Liver (tissue), 8 donors: ENCODE measurements at regions not wholly inside any gene's neighbourhood (a gene's known extent, or its start where the extent isn't known, plus 50 kb on each side); places are given as distances from the start of the nearest gene placed in this dataset.

Experiments
- DNase-seq: peaks from one replicate; pipeline ENCODE4 v3.0.0-alpha.2; 2017; ENCODE audit warnings: low spot score
- H3K27ac ChIP-seq, 2 donors: one replicate each; pipeline ENCODE4 v1.7.0; 2013; ENCODE audit warnings: inconsistent platforms in 2 of 2, low read length in 2 of 2, control low read depth in 1 of 2, low read depth in 1 of 2, mild to moderate bottlenecking in 1 of 2
- H3K27me3 ChIP-seq, 4 donors: one replicate each; pipeline versions ENCODE4 v1.6.1 to v1.7.0; 2013; ENCODE audit warnings: low read length in 3 of 4, inconsistent platforms in 1 of 4, mild to moderate bottlenecking in 1 of 4, moderate library complexity in 1 of 4; ENCODE audit not compliant: control insufficient read depth in 4 of 4, insufficient read depth in 4 of 4
- H3K36me3 ChIP-seq, 4 donors: one replicate each; pipeline versions ENCODE4 v1.6.1 to v1.7.0; 2013; ENCODE audit warnings: low read length in 3 of 4, mild to moderate bottlenecking in 3 of 4, low read depth in 1 of 4, moderate library complexity in 1 of 4; ENCODE audit not compliant: control insufficient read depth in 4 of 4, insufficient read depth in 3 of 4
- H3K4me1 ChIP-seq, 4 donors: one replicate each; pipeline versions ENCODE4 v1.6.1 to v1.7.0; 2013; ENCODE audit warnings: low read length in 3 of 4, mild to moderate bottlenecking in 3 of 4, moderate library complexity in 1 of 4; ENCODE audit not compliant: control insufficient read depth in 4 of 4, insufficient read depth in 4 of 4
- H3K4me3 ChIP-seq, 3 donors: one replicate each; pipeline versions ENCODE4 v1.6.1 to v1.7.0; 2013; ENCODE audit warnings: low read length in 3 of 3, control low read depth in 1 of 3, low read depth in 1 of 3, mild to moderate bottlenecking in 1 of 3
- H3K9ac ChIP-seq, 2 donors: one replicate each; pipeline ENCODE4 v1.7.0; 2013; ENCODE audit warnings: low read length in 2 of 2, mild to moderate bottlenecking in 2 of 2, moderate library complexity in 2 of 2, control low read depth in 1 of 2, low read depth in 1 of 2
- H3K9me3 ChIP-seq, 4 donors: one replicate each; pipeline versions ENCODE4 v1.6.1 to v1.7.0; 2013; ENCODE audit warnings: low read length in 3 of 4; ENCODE audit not compliant: control insufficient read depth in 4 of 4
- HNF4A ChIP-seq, 2 donors: conservative IDR thresholded peaks; 2 replicates each; pipeline ENCODE4 v1.6.1; 2016; ENCODE audit warnings: antibody characterized with exemption in 2 of 2, mild to moderate bottlenecking in 2 of 2
- NR2F2 ChIP-seq: IDR thresholded peaks from 2 replicates; pipeline ENCODE4 v1.6.1; 2016; ENCODE audit warnings: antibody characterized with exemption
- RAD21 ChIP-seq, 2 donors: IDR thresholded peaks; 2 replicates each; pipeline ENCODE4 v1.6.1; 2016; ENCODE audit warnings: antibody characterized with exemption in 2 of 2, mild to moderate bottlenecking in 2 of 2
- REST ChIP-seq: IDR thresholded peaks from 2 replicates; pipeline ENCODE4 v1.6.1; 2016; ENCODE audit warnings: antibody characterized with exemption, mild to moderate bottlenecking
- TAF1 ChIP-seq: conservative IDR thresholded peaks from 2 replicates; pipeline ENCODE4 v1.6.1; 2016; ENCODE audit warnings: antibody characterized with exemption, mild to moderate bottlenecking
- WGBS: extraction: QIAGEN DNeasy Blood & Tissue Kit; methylation state at CpG from one replicate; pipeline ENCODE4 v1.1.7; 2013; 5-methylcytosine and 5-hydroxymethylcytosine counted together
- TF ChIP-seq, protein P1 (sequence below): fragments of 150-350 bp; IDR thresholded peaks from 2 replicates; pipeline ENCODE4 v1.5.1; 2017; ENCODE audit warnings: improper control_type of control experiment, low read depth, low read length; ENCODE audit not compliant: missing input control
- TF ChIP-seq, protein P2 (sequence below): IDR thresholded peaks from 2 replicates; pipeline ENCODE4 v1.6.1; 2016; ENCODE audit warnings: antibody characterized with exemption
- donor health status: healthy.
- donor health status: healthy.
- donor health status: healthy.
- donor health status: healthy.
- donor health status: healthy.

DNA sequence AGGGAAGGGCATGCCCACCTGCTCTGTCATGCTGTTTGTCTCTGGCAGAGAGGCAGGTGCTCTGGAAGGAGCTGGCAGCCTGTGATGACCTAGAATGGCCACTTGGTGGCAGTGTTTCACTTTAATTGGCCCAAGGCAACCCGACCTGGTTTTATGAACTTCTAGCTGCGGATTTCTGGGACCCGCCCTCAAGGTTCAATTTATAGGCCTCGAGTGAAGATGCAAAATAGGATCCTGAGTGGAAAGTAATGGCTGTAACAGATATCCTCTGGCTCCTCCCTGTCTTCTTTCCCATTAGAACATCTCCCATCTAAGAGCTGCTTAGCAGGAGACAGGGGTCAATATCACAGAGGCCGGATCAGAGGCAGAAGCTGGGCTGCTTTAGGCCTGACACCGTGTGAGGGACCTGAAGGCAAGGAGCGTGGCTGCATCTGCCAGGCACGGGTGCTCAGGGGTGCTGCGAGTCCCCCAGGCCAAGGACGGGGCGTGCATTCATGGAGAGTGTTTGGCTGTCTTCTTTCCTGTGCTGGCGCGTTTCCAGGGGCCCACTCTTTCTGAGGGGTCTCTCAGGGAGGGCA lies 56.7 kb upstream of the SLC28A3 start:
- Histone ChIP-seq H3K36me3 (no peaks in the 10 kb centered on the region), H3K4me1 (peaks cover 0 to 3% (median 0%) of the 10 kb centered on the region in 4 donors), H3K9me3 (no peaks in the 10 kb centered on the region), H3K9ac (no peak overlapping the region), H3K4me3 (no peak overlapping the region), H3K27ac (no peak overlapping the region), H3K27me3 (peaks cover 0 to 2% (median 0%) of the 10 kb centered on the region in 4 donors)
- DNase-seq: peak; percentile 65
- 47% methylated on average over 13 of the region's 13 CpGs for WGBS
- TF ChIP-seq TAF1 (no peak), RAD21 (IDR thresholded peaks at IDR 0.05) (peak; percentile 95)
- TF ChIP-seq, protein P1, sequence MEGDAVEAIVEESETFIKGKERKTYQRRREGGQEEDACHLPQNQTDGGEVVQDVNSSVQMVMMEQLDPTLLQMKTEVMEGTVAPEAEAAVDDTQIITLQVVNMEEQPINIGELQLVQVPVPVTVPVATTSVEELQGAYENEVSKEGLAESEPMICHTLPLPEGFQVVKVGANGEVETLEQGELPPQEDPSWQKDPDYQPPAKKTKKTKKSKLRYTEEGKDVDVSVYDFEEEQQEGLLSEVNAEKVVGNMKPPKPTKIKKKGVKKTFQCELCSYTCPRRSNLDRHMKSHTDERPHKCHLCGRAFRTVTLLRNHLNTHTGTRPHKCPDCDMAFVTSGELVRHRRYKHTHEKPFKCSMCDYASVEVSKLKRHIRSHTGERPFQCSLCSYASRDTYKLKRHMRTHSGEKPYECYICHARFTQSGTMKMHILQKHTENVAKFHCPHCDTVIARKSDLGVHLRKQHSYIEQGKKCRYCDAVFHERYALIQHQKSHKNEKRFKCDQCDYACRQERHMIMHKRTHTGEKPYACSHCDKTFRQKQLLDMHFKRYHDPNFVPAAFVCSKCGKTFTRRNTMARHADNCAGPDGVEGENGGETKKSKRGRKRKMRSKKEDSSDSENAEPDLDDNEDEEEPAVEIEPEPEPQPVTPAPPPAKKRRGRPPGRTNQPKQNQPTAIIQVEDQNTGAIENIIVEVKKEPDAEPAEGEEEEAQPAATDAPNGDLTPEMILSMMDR: peak; percentile 95

DNA sequence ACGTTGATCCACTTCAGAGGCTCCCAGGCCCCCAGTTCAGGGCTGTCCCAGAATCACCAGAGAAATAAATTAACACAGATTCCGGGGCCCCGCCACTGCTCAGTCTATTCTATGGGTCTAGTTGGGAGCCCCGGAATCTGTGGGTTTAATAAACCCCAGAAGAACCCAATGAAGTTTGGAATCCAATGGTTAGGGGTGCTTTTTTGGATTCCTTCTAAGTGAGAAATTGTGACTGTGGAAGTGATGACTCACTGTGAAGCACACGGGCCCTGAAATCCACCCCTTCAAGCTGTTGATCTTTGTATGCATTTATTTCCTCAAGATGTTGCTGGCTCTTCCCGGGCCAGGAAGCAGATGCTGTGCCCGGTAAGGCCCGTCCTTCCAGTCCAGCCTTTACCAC lies 57.3 kb upstream of the SLC28A3 start:
- DNase-seq: no peak

More for the DNA sequence above, 57.3 kb upstream of the SLC28A3 start:
- no peak overlapping the region for H3K4me3 ChIP-seq
- H3K9me3 ChIP-seq: no peaks in the 10 kb centered on the region
- TF ChIP-seq RAD21 (IDR thresholded peaks at IDR 0.05) (no peak), TAF1 (no peak), HNF4A (conservative IDR thresholded peaks at IDR 0.05) (no peak), NR2F2 (no peak), REST (no peak)
- TF ChIP-seq, protein P2, sequence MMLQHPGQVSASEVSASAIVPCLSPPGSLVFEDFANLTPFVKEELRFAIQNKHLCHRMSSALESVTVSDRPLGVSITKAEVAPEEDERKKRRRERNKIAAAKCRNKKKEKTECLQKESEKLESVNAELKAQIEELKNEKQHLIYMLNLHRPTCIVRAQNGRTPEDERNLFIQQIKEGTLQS: no peak
- peaks cover 0 to 3% (median 0%) of the 10 kb centered on the region in 4 donors for H3K4me1 ChIP-seq
- H3K9ac ChIP-seq: no peak overlapping the region
- 75% methylated on average over 8 of the region's 8 CpGs for WGBS
- no peak overlapping the region for H3K27ac ChIP-seq
- no peaks in the 10 kb centered on the region for H3K36me3 ChIP-seq
- H3K27me3 ChIP-seq: peaks cover 0 to 2% (median 0%) of the 10 kb centered on the region in 4 donors
